Middle frontal gyrus (tissue), 1 donor: ENCODE measurements at regions not wholly inside any gene's neighbourhood (a gene's known extent, or its start where the extent isn't known, plus 50 kb on each side); places are given as distances from the start of the nearest gene placed in this dataset.

Experiments
- DNase-seq: peaks from one replicate; pipeline ENCODE4 v3.0.0-alpha.2; 2015; ENCODE audit warnings: low spot score; ENCODE audit errors: extremely low spot score

DNA sequence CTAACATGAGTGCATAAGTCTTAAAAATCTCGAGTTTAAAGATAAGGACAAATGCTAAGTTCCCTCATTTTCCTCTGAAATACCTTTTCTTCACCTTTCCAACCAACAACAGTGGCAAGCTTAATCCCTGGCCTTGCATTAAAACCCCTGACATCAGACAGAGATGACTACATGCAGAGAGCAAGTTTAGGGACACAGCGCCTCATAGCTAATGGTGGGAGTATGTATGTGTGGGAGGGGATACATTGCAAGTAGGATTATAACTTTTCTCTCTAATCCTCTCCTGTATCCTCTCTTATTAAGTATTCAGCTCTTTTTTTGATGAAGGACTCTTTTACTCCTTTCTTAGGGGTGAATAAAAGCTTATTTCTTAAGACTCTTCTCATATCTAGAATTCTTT, 547.1 kb downstream of the CCER1 start:
- DNase-seq: no peak

DNA sequence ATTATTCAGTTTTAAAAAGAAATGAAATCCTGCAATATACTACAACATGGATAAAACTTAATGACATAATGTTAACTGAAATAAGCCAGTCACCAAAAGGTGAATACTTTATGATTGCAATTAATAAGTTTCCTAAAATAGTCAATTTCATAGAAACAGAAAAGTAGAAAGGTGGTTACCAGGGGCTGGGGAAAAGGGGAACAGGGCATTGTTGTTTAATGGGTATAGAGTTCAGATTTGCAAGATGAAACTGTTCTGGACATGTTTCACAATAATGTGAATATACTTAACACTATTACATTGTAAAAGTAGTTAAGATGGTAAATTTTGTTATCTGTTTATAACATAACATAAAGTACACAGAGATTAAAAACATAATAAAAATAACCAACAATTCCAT, 550.9 kb downstream of the CCER1 start:
- no peak for DNase-seq

DNA sequence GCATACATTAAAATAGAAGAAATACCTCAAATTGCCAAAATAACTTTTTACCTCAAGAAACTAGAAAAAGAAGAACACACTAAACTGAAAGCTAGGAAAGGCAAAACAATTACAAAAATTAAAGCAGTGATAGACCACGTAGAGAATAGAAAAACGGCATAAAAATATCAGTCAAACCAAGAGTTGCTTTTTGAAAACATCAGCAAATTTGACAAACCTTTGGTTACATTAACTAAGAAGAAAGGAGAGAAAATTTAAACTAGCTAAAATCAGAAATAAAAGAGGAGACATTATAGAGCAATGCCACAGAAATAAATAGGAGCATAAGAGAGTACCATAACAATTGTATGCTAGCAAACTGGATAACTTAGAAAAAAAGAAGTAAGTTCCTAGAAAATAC, 553.8 kb downstream of the CCER1 start:
- DNase-seq: no peak

DNA sequence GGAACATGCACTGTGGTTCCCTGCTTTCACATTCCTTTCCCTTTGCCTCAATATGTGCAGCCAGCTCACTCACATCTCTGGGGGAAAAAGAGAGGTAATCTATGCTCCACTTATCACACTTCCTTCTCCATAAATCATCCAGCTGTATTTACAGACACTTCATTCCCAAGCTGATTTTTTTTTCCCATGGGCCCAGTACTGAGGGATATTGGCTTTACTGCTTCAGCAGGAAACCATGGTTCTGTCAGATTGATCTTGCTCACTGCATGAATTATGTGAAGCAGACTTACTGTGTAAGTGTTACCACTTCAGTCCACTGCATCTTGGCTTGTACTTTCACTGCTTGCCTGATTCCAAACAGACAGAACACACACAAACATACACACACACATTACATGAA, 555.6 kb downstream of the CCER1 start:
- DNase-seq: no peak

DNA sequence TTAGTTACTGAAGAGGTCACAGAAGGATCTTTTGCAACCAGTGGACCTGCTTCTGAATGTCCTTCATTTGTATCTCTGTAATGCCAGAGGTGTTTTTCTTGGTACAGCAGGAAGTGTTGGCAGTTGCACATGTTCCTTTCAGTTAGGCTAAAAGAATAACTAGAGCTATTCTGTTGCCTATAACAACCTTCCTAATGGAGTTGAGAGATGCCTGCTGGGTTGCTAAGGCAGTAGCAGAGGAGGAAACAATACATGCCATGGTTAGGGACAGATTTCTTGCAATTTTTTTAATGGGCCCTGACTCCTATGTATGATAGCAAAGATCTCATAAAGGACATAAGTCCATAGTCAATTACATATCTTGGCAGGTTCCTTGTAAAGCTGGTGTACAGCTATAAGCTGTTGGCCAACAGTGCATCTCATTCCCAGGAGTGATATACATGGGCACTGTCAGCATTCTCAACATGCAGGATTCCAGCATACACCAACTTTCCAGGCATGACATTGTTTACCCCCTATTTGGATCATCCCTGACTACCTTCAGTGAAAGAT, 556.6 kb downstream of the CCER1 start:
- no peak for DNase-seq

DNA sequence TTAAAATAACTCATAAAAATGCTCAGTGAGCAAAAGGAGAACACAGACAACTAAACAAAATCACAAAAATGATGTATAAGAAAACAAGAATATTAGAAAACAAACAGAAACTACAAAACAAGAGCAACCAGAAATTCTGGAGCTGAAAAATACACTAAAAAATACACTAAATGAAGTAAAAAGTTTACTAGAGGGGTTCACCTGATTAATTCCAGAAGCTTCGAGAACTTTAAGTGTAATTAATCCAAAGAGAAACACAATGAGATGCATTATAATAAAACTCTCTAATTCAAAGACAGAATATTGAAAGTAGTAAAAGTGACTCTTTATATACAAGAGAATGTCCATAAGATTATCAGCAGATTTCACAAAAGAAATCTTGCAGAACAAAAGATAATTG, 558.4 kb downstream of the CCER1 start:
- no peak for DNase-seq

DNA sequence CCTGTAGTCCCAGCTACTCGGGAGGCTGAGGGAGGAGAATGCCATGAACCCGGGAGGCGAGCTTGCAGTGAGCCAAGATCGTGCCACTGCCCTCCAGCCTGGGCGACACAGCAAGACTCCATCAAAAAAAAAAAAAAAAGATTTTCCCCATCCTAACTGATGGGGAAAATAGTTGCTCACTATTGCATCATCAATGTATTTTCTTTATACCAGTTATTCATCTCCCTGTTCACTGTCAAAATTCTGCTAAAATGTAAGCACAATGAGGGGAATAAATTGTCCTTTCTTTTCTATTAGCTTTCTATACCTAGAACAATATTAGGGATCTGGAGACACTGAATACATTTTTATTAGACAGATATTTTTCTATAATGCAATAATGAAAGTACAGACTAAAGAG, 561.3 kb downstream of the CCER1 start:
- DNase-seq: no peak

DNA sequence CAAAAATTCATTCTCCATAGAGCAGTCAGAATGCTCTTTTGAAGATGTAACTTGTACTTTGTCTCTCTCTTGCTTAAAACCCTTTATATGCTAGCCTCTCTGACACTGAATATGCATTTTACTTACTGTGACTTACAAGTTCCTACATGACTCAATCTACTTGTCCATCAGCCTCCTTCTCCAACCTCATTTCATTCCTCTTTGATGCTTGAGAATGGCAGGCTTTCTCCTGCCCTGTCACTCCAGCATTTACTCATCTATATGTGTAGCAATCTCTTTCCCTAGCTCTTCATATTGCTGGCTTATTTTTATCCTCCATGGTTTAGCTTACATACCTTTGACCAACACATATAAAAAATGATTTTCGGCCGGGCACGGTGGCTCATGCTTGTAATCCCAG, 561.9 kb downstream of the CCER1 start:
- no peak for DNase-seq

DNA sequence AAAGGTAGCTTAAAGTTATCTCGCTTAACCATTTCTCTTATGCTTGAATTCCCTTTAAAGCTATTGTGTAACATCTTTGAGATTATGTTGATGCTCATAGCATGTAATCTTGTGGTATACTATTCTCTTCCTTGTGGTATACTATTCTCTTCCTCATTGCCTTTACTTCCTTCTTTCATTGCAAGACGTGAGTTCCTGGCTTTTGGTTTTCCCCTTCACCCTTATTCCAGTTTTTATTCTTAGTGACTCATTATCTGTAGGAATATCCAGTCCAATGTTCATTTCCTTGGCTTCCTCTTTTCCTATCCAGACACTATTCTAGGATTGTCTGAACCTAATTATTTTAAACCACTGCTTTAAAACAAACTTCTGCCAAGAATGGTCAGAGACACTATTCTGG, 564.0 kb downstream of the CCER1 start:
- DNase-seq: no peak

DNA sequence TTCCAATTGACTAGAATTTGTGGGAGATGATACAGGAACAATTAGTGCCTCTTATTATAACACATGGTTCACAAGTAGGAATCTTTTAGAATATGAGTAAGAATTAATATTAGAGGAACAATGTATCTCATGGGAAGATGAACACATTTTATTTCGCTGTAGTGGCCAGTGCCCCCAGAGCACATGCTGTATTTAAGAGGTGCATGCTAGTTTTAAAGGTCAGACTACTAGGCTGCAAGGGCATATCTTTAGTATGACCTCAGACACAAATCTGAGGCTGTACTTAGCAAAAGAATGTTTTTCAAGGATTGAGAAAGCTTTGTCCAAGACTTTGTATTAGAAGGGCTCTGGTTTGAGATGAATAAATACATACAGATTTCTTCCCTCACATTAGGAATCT, 586.9 kb downstream of the CCER1 start:
- no peak for DNase-seq

DNA sequence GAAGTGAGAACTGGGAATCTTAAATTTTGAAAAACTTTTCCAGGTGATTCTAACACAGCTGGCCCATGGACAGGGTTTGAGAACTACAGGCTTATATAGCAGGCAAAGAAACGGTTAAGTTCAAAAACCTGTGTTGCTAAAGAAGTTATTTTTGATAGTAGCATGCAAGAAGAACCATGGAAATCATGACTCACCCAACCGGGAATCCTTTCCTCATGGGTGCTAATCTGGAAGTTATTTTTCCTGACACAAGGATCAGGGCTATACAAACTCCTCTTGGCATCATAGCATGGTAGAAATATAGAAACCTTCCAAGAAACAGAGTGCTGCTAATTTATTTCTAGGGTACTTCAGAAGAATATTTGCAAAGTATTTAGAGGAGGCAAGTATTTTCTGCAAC, 588.7 kb downstream of the CCER1 start:
- DNase-seq: no peak

DNA sequence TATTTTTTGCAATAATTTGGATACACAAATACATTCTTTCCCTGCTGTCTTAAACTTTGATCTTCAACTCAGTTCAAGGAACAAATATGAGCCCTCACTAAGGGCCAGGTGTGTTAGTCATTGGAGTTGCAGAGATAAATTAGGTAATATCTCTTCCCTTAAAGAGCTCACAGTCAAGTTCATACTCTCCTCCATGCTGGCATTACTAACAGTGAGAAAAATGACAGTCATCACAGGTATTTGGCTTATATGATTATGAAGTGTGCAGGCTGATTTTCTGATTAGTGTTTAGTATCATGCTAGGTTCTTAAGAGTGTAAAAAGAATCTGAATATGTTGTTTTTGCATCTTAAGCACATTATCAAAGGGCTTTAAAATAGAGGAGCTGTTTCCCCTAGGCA, 594.7 kb downstream of the CCER1 start:
- DNase-seq: no peak

DNA sequence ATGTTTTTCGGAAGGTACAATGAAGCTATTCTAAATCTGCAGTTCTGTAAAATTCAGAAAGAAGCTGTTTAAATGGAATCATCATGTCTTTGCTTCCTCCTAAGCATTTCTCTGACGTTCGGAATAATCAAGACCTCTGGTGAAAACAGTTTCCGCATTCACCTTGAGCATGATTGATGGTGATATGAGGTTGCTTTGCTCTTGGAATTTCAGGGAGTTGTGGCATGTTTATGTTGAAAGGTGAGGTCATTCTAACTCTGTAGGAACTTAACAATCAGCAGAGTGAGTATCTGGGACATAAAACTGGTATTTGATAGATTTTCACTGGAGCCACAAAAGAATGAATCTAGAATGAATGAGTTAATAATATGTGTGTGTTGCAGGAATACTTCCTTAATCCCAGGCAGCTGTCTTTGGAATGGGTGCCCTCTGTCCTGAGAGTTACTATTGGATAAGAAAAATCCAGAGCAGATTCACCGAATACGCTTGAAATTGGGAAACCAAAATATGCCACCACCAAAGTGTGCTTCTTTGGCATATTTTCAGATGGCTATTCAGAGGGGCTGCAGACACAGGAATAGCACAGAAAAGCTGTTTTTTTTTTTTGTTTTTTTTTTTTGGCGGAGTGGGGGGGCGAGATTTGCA, 599.1 kb downstream of the CCER1 start:
- DNase-seq: no peak

DNA sequence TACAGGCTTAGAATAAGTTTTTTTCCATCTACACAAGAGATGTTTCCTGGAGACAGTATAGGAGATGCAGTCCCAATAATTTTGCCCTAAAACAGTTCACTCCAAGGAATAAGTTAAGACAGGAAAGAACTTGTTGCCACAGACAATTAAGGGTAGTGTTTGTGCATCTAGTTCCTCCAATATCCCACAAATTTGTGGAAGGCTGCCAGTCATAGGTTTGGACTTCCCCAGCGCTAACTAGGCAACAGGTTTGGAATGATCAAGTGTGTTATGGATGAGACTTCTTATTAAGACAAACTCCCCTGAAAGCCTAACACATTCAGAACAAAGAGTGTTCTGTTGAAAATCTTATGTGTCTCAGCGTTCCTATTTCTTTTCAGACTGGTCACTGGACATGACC, 611.0 kb downstream of the CCER1 start:
- DNase-seq: no peak

DNA sequence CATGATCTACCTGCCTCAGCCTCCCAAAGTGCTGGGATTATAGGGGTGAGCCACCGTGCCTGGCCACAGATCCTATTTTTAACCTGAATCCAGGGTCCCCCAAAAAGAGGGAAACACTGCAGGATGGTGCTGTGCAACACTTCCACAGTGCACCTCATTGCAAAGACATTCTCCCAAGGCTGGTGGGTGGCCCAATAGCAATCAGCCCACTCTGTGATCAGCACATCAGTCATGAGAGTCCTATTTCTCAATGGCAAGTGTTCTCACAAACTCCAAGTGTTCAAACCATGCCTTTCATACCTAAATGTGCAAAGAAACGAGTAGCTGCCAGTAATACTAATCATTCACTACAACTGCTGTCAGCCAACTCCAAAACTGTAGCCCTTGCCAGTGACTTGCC, 612.9 kb downstream of the CCER1 start:
- no peak for DNase-seq

DNA sequence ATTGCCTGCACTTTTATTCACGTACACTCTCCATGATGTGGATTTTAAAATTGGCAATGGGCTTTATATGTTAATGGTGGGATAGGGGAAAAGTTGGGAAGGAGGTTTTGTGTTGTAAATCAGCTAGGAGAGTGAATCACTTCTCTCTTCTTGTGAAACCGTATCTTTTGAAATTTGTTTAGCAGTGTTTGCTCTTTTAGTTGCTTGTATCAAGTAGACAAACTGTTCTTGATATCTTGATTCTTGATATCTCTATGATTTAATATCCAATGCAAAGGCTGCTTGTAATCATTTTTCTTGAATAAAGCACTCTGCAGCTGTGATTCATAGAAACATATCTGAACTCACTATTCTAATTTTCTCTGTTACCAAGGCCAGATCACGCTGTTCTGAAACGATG, 615.1 kb downstream of the CCER1 start:
- no peak for DNase-seq

DNA sequence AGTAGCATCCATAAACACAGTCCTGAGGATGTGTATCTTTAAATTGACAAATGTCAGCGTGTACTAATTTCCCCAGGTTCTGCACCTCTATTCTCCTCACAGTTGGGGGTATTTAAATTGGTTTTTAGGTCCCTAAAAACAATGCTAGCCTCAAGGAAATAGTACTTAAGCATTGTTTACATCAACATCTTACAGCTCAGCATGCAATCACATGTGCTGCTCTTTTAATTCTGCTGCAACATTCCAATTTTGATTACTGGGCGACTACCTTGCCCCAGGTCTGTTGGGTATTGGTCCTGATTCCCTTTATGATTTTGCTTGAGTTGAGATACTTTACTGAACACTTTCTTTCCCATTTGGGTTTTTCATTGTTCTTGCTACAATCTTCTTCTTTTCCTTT, 616.6 kb downstream of the CCER1 start:
- no peak for DNase-seq

DNA sequence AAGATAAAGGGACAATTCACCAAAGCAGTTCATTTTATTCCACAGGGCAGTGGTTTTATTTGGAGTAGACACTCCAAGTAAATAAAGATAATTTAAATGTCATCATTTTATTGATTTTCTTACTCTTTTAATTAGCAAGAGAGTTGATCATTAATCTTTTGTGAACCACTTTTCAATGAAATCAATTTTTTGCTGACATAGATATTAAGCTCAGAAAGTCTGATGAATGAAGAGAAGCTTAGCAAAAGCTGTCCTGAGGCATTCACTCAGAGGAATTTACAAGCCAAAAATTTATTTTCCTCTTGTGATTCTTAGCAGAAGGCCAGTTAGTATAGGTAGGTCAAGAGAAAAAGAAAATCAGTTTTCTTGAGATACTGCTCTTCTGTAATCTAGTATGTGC, 618.0 kb downstream of the CCER1 start:
- no peak for DNase-seq

DNA sequence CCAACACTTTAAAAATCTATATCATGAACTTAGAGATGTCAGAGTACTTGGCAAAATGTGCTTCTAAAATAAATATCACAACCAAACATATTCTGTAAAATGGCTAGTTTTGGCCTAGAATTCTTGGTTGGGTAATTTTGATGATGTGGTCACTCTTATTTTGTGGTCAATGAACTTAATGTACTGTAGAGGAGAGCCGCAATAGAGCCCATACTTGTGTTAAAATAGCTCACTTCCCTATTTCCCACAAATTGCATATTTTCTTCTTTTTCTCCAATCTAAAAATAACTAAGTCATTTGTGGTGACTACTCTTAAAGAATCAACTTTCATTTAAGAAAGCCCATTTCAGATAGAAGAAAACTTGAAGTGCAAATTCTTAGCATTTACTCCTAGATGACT, 619.4 kb downstream of the CCER1 start:
- DNase-seq: no peak

DNA sequence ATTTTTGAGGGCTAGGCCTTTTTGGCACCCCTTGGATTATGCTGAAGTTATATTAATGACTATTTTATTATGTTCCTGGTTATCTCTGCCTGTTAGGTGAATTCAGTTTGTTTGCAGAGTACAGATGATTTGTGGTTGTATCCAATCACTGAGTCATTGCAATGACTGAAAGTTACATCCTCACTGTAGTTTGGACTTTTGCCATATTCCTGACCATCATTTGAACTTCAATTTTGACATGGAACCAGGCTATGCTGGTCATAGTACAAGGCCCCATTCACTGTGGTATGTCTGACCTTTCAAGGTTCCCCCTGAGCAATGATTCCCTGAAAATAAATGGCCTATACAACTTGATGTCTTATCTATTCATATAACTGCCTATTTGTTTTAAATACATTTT, 621.0 kb downstream of the CCER1 start:
- DNase-seq: no peak

DNA sequence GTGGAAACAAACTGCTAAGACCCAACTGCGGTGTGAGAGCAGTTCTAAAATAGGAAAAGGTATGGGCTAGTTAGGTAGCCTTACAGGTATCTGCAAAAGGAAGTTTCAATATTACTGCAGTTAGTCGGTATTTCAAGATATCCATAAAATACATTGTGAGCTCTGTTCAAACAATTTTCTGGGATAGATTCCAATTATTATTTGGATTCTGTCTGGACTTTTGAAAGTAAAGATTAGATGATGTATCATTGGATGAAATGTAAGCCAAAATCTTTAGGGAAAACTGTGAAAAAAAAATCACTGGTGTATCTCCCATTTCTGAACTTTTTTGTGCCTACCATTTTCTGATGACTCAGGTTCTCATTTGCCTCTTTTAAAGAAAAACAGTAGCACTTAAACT, 621.6 kb downstream of the CCER1 start:
- DNase-seq: no peak

DNA sequence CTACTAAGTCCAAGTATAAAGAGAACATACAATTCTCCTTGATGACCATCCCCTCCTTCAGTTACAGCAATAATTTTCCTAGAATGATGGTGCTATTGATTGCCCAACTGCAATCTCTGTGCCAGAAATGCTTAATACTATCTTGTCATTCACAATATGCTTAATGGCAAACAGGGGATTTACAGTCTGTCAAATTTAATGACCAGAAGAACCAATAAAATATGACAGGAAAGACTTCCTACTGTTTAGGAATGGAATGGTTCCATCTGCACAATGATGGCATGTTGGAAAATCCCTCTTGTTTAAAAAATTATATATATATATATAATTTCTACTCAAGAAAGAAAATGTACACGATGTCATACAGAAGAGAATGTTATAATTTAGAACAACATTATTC, 623.2 kb downstream of the CCER1 start:
- no peak for DNase-seq

DNA sequence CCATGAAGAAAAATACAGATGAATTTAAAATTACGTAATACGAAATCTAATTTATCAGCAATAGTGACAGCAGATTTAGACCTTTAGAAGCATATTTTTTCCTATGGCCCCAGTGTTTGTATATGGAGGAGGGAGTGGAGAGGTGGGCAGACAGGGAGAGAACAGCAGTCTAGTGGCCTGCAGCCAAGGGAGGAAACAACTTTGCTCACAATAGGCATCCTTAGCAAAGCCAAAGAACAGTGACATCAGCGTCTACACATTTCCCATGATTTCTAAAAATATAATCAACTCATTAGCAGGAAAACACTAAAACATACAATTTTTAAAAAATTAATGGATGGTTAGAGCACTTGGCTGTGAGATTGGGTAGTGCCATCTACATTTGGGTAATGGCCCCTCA, 622.6 kb upstream of the ATP2B1 start:
- DNase-seq: no peak
